DOHH2 (cell line): ENCODE measurements at regions not wholly inside any gene's neighbourhood (a gene's known extent, or its start where the extent isn't known, plus 50 kb on each side); places are given as distances from the start of the nearest gene placed in this dataset.

Source experiments
- CTCF ChIP-seq: fragments of 200-600 bp; sonication (generic); IDR thresholded peaks from one replicate; pipeline ENCODE4 v1.5.1; 2014; ENCODE audit warnings: antibody characterized with exemption, mild to moderate bottlenecking, low read depth, low read length; ENCODE audit not compliant: poor library complexity, severe bottlenecking
- EZH2phosphoT487 ChIP-seq: fragments of 200-600 bp; sonication (generic); IDR thresholded peaks from 2 replicates; pipeline ENCODE4 v1.6.1; 2017; ENCODE audit warnings: borderline replicate concordance, mild to moderate bottlenecking, antibody characterized with exemption, low read length, moderate library complexity, mixed read lengths

DNA sequence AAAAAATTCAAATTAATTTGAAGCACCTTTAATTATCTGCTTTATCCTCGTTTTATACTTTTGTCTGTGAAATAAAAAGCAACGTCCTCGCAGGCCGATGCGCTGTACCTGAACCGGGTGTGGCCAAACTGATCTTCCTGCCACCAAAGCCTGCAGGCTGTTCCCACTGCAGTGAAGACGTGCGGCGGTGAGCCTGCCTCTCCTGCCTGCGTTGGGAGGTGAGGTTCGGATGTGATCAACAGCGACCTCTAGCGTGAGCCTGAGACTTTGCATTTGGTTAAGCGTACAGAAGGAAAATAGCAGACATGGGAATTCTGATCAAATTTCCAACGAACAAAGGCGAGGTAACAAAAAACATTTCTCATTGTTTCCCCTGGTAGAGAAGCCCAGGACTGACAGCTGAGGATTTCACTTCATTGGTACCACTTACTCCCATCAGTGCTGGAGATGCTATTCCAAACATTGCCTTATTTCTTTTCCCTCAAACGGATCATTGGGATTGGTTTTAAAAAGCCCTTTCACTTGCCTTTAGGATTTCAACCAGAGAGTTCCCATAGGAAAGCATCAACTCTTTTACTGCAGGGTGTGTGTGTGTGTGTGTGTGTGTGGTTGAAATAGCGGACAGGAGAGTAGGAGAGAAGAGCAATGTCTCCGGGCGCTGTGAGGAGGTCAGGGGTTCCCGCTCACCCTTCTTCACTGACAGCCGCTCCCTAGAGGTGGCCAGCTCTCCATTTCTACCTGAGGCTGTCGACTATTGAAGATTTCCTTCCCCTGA, 56.6 kb upstream of the CCN6 start:
- peak; percentile 90 for TF ChIP-seq CTCF
- TF ChIP-seq EZH2phosphoT487: no peak
